Panc1 (cell line): ENCODE measurements at regions not wholly inside any gene's neighbourhood (a gene's known extent, or its start where the extent isn't known, plus 50 kb on each side); places are given as distances from the start of the nearest gene placed in this dataset.

ENCODE experiments used
- POLR2AphosphoS5 ChIP-seq: IDR thresholded peaks from 2 replicates; pipeline ENCODE4 v1.6.1; 2012; ENCODE audit warnings: mild to moderate bottlenecking, low read depth, low read length, moderate library complexity
- TCF7L2 ChIP-seq: IDR thresholded peaks from 2 replicates; pipeline ENCODE4 v1.6.1; 2011; ENCODE audit warnings: mild to moderate bottlenecking, low read depth, low read length, inconsistent platforms
- TF ChIP-seq, protein P1 (sequence below): fragments of 450-650 bp; IDR thresholded peaks from 2 replicates; pipeline ENCODE4 v1.5.1; 2017; ENCODE audit warnings: mild to moderate bottlenecking
- TF ChIP-seq, protein P2 (sequence below), 2 experiments: IDR thresholded peaks; 2 replicates each; pipeline ENCODE4 v1.6.1; 2011 to 2012; ENCODE audit warnings: low read depth in 2 of 2, control low read depth in 1 of 2, low read length in 1 of 2, mild to moderate bottlenecking in 1 of 2, moderate library complexity in 1 of 2; ENCODE audit not compliant: insufficient read depth in 1 of 2

DNA sequence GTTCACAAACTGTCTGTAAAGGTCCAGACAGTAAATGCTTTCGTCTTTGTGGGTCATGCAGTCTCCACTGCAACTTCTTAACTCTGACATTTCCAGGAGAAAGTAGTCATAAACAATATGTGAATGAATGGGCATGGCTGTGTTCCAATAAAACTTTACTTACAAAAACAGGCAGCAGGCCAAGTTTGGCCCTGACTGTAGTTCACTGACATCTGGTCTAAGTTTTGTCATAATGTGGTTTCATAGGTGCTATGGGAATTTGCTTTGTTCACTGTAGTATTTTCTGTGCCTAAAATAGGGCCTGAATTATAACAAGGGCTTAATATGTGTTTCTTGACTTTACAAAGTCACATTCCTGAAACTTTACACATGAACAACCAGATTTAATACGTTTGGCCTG, 186.0 kb upstream of the KBTBD8 start:
- no peak for TF ChIP-seq POLR2AphosphoS5
- TF ChIP-seq, protein P1, sequence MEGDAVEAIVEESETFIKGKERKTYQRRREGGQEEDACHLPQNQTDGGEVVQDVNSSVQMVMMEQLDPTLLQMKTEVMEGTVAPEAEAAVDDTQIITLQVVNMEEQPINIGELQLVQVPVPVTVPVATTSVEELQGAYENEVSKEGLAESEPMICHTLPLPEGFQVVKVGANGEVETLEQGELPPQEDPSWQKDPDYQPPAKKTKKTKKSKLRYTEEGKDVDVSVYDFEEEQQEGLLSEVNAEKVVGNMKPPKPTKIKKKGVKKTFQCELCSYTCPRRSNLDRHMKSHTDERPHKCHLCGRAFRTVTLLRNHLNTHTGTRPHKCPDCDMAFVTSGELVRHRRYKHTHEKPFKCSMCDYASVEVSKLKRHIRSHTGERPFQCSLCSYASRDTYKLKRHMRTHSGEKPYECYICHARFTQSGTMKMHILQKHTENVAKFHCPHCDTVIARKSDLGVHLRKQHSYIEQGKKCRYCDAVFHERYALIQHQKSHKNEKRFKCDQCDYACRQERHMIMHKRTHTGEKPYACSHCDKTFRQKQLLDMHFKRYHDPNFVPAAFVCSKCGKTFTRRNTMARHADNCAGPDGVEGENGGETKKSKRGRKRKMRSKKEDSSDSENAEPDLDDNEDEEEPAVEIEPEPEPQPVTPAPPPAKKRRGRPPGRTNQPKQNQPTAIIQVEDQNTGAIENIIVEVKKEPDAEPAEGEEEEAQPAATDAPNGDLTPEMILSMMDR, result no peak
- TF ChIP-seq, protein P2, sequence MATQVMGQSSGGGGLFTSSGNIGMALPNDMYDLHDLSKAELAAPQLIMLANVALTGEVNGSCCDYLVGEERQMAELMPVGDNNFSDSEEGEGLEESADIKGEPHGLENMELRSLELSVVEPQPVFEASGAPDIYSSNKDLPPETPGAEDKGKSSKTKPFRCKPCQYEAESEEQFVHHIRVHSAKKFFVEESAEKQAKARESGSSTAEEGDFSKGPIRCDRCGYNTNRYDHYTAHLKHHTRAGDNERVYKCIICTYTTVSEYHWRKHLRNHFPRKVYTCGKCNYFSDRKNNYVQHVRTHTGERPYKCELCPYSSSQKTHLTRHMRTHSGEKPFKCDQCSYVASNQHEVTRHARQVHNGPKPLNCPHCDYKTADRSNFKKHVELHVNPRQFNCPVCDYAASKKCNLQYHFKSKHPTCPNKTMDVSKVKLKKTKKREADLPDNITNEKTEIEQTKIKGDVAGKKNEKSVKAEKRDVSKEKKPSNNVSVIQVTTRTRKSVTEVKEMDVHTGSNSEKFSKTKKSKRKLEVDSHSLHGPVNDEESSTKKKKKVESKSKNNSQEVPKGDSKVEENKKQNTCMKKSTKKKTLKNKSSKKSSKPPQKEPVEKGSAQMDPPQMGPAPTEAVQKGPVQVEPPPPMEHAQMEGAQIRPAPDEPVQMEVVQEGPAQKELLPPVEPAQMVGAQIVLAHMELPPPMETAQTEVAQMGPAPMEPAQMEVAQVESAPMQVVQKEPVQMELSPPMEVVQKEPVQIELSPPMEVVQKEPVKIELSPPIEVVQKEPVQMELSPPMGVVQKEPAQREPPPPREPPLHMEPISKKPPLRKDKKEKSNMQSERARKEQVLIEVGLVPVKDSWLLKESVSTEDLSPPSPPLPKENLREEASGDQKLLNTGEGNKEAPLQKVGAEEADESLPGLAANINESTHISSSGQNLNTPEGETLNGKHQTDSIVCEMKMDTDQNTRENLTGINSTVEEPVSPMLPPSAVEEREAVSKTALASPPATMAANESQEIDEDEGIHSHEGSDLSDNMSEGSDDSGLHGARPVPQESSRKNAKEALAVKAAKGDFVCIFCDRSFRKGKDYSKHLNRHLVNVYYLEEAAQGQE (IDR thresholded peaks at IDR 0.05; ENCODE audit: insufficient read depth in 1 of 2, low read depth in 2 of 2, low read length in 1 of 2), result no peak
- no peak for TF ChIP-seq TCF7L2
